SK-N-SH (cell line): ENCODE measurements at regions not wholly inside any gene's neighbourhood (a gene's known extent, or its start where the extent isn't known, plus 50 kb on each side); places are given as distances from the start of the nearest gene placed in this dataset.

ENCODE experiments used
- CTCF ChIA-PET: fragments of 300-600, 350-600 bp; formaldehyde crosslinking; extraction: SDS; loops from one replicate; lab custom pipeline; 2021; lab: Yijun Ruan, JAX
- POLR2A ChIA-PET: fragments of 350-600 bp; sonication (Branson Sonifier 250); formaldehyde crosslinking; extraction: SDS; loops from one replicate; lab custom pipeline; 2020; ENCODE audit warnings: antibody characterized with exemption, inconsistent platforms; lab: Yijun Ruan, JAX
- DNase-seq: peaks from one replicate; pipeline ENCODE4 v3.0.0; 2012
- H2AFZ ChIP-seq: fragments of 200-600 bp; sonication (generic); 2 replicates; pipeline ENCODE4 v1.8.1; 2016; ENCODE audit warnings: antibody characterized with exemption, mild to moderate bottlenecking, low read depth
- H3F3A ChIP-seq: fragments of 200-600 bp; sonication (generic); replicated peaks from 2 replicates; pipeline ENCODE3; 2016; ENCODE audit warnings: antibody characterized with exemption, mild to moderate bottlenecking; ENCODE audit not compliant: insufficient read depth
- H3K27ac ChIP-seq, 2 experiments: fragments of 200-500 bp in 1 of 2; fragments of 200-600 bp in 1 of 2; sonication (Bioruptor generic) in 1 of 2; sonication (generic), shearing (Covaris generic) in 1 of 2; 2 replicates each; pipeline versions ENCODE4 v1.5.1 to v1.6.1; 2014 to 2016; ENCODE audit warnings: low read depth in 2 of 2, inconsistent platforms in 1 of 2, low read length in 1 of 2, mild to moderate bottlenecking in 1 of 2, mixed read lengths in 1 of 2
- H3K27me3 ChIP-seq: fragments of 200-600 bp; sonication (generic), shearing (Covaris generic); 2 replicates; pipeline ENCODE4 v1.6.1; 2016; ENCODE audit warnings: mixed run types; ENCODE audit not compliant: insufficient read depth
- H3K36me3 ChIP-seq, 2 experiments: fragments of 200-500 bp in 1 of 2; fragments of 200-600 bp in 1 of 2; sonication (Bioruptor generic) in 1 of 2; sonication (generic) in 1 of 2; replicated peaks in 1 of 2; 2 replicates each; pipeline versions ENCODE3 to v1.5.1; 2014 to 2016; ENCODE audit warnings: low read length in 1 of 2, mild to moderate bottlenecking in 1 of 2; ENCODE audit not compliant: insufficient read depth in 2 of 2, control insufficient read depth in 1 of 2
- H3K4me1 ChIP-seq, 2 experiments: fragments of 200-500 bp in 1 of 2; fragments of 200-600 bp in 1 of 2; sonication (Bioruptor generic) in 1 of 2; sonication (generic), shearing (Covaris generic) in 1 of 2; 2 replicates each; pipeline versions ENCODE4 v1.5.1 to v1.6.1; 2014 to 2016; ENCODE audit warnings: low read depth in 1 of 2, low read length in 1 of 2, mixed run types in 1 of 2; ENCODE audit not compliant: insufficient read depth in 2 of 2, control insufficient read depth in 1 of 2
- H3K4me2 ChIP-seq: fragments of 200-600 bp; sonication (generic), shearing (Covaris generic); 2 replicates; pipeline ENCODE4 v1.6.1; 2017; ENCODE audit warnings: mixed run types
- H3K4me3 ChIP-seq, 2 experiments: fragments of 200-500 bp in 1 of 2; fragments of 200-600 bp in 1 of 2; sonication (Bioruptor generic) in 1 of 2; sonication (generic), shearing (Covaris generic) in 1 of 2; 2 replicates each; pipeline versions ENCODE4 v1.5.1 to v1.8.1; 2014 to 2016; ENCODE audit warnings: low read depth in 2 of 2, inconsistent platforms in 1 of 2, low read length in 1 of 2, mild to moderate bottlenecking in 1 of 2, mixed read lengths in 1 of 2, moderate library complexity in 1 of 2
- H3K79me2 ChIP-seq: fragments of 200-600 bp; sonication (generic); 2 replicates; pipeline ENCODE4 v1.8.1; 2017; ENCODE audit warnings: mild to moderate bottlenecking; ENCODE audit not compliant: insufficient read depth
- H3K9ac ChIP-seq: fragments of 200-600 bp; sonication (generic); 2 replicates; pipeline ENCODE4 v1.6.1; 2017; ENCODE audit warnings: mixed run types
- H3K9me2 ChIP-seq: fragments of 200-600 bp; sonication (generic); 2 replicates; pipeline ENCODE4 v1.6.1; 2017; ENCODE audit warnings: mixed run types
- H3K9me3 ChIP-seq: fragments of 200-600 bp; sonication (generic); 2 replicates; pipeline ENCODE4 v1.6.1; 2017; ENCODE audit warnings: mixed run types, mild to moderate bottlenecking, moderate library complexity
- H4K20me1 ChIP-seq: fragments of 200-600 bp; sonication (generic); 2 replicates; pipeline ENCODE4 v1.6.1; 2017; ENCODE audit warnings: mild to moderate bottlenecking, mixed run types; ENCODE audit not compliant: insufficient read depth
- MAX ChIP-seq: IDR thresholded peaks from 2 replicates; pipeline ENCODE4 v1.4.0; 2012; ENCODE audit warnings: low read depth
- MXI1 ChIP-seq: IDR thresholded peaks from 2 replicates; pipeline ENCODE4 v1.6.1; 2012; ENCODE audit warnings: mild to moderate bottlenecking, low read depth, low read length, improper control_type of control experiment
- RAD21 ChIP-seq: IDR thresholded peaks from 2 replicates; pipeline ENCODE4 v1.6.1; 2012; ENCODE audit warnings: mild to moderate bottlenecking, low read length
- RXRA ChIP-seq: IDR thresholded peaks from 2 replicates; pipeline ENCODE4 v1.4.0; 2012; ENCODE audit warnings: low read depth, mild to moderate bottlenecking, borderline replicate concordance
- WGBS: methylation state at CpG from one replicate; pipeline ENCODE4 v1.1.6; 2017; ENCODE audit warnings: low lambda C conversion rate; 5-methylcytosine and 5-hydroxymethylcytosine counted together
- small RNA-seq, 7 experiments: library from RNA; depleted of rRNA; stranded (forward); fragments of <200 nt; gene quantifications; one replicate each; pipeline ENCODE3, GENCODE V24; 2012

DNA sequence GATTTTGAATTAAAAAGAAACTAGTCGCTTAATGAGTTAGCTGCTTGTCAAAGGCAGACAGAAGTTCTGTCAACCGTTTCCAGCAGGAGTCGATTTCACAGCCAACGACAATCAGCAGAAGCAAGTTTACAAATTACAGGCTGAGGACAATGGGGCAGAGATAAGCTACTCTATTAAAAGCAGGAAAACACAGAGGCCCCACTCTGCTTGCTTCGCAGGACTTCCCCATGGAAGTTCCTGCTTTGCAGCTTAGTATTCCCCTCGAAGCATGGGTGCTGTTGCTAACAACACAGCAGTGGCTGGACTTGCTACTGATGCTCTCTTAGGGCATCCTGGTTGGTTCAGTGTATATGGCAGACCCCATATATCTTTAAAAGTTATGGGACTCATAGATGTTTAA, 50.8 kb upstream of the KLF6 start:
- 61% methylated on average over 6 of the region's 6 CpGs for WGBS
- H3K27ac ChIP-seq: no peak overlapping the region; a peak in 1 of 4 replicates
- peaks cover 10% of the 10 kb centered on the region for H3F3A ChIP-seq
- no peaks in the 10 kb centered on the region for H3K79me2 ChIP-seq
- DNase-seq: peak; percentile 37
- no peak overlapping the region for H3K9ac ChIP-seq
- H4K20me1 ChIP-seq: no peaks in the 10 kb centered on the region
- TF ChIP-seq MXI1 (0 out of 2 replicates have a peak, but pooled peaks have one; percentile 14), RXRA (no peak)
- TF ChIP-seq, all 33 proteins: peak for 1
- ChIA-PET POLR2A (no interaction called here), CTCF (interaction anchor here (0.9 to 1.7 kb wide), 3 partner anchors 12 to 155 kb away, joined by 3 to 4 read pairs (median 3); no protein-coding TSS in a partner anchor)
- no peak overlapping the region for H3K4me3 ChIP-seq
- peak overlapping the region; percentile 24; the same call in 1 of the 2 replicates for H2AFZ ChIP-seq
- no peaks in the 10 kb centered on the region for H3K36me3 ChIP-seq
- H3K4me1 ChIP-seq: peaks cover 7 to 22% of the 10 kb centered on the region in 2 experiments
- H3K4me2 ChIP-seq: no peak overlapping the region
- no peaks in the 10 kb centered on the region for H3K27me3 ChIP-seq
- H3K9me3 ChIP-seq: no peaks in the 10 kb centered on the region
- no peaks in the 10 kb centered on the region for H3K9me2 ChIP-seq

- no peaks in the 10 kb centered on the region for H3K9me3 ChIP-seq
- peaks cover 3% of the 10 kb centered on the region for H3F3A ChIP-seq
- H3K27ac ChIP-seq: no peak overlapping the region
- H4K20me1 ChIP-seq: no peaks in the 10 kb centered on the region
- H3K4me1 ChIP-seq: peaks cover 3 to 22% of the 10 kb centered on the region in 2 experiments
- no peaks in the 10 kb centered on the region for H3K27me3 ChIP-seq
- no peak overlapping the region for H3K9ac ChIP-seq
- H3K4me2 ChIP-seq: no peak overlapping the region
- no peaks in the 10 kb centered on the region for H3K79me2 ChIP-seq
- ChIA-PET CTCF (interaction anchor here (1.4 to 1.7 kb wide), 2 partner anchors 50 to 156 kb away, joined by 3 read pairs; partner anchors contain the start of gene KLF6), POLR2A (no interaction called here)
- no peaks in the 10 kb centered on the region for H3K9me2 ChIP-seq
- TF ChIP-seq RAD21 (no peak), MAX (no peak)
- no peaks in the 10 kb centered on the region for H3K36me3 ChIP-seq
- H3K4me3 ChIP-seq: no peak overlapping the region
- no peak overlapping the region for H2AFZ ChIP-seq
- WGBS: 98% methylated on average over 1 of the region's 1 CpG
- DNase-seq: no peak
Observed at GRCh38 chr10:3834947-3835346, 49.9 kb upstream of the KLF6 start.

Small RNAs in the stretch of these regions (small RNA-seq; reads per million reads assigned to genes)
- gene MIR6078 (0 to 0.13 (median 0) reads per million in 7 experiments), gene RNU6-163P (0 reads per million in 7 experiments)
